Mesothelial cell of epicardium (in vitro differentiated cells): ENCODE measurements at regions not wholly inside any gene's neighbourhood (a gene's known extent, or its start where the extent isn't known, plus 50 kb on each side); places are given as distances from the start of the nearest gene placed in this dataset.

Experiments
- DNase-seq, 2 experiments: peaks; one replicate each; pipeline ENCODE4 v3.0.0; 2021; ENCODE audit warnings: low spot score in 2 of 2; ENCODE audit not compliant: unreplicated experiment in 2 of 2
- H3K27ac Mint-ChIP-seq: 2 replicates; pipeline ENCODE4 v1.8.0; 2021; ENCODE audit warnings: mixed read lengths
- H3K27me3 Mint-ChIP-seq: 2 replicates; pipeline ENCODE4 v1.8.0; 2021; ENCODE audit warnings: low read depth, mixed read lengths
- H3K36me3 Mint-ChIP-seq: 2 replicates; pipeline ENCODE4 v1.8.0; 2021; ENCODE audit warnings: mixed read lengths
- H3K4me1 Mint-ChIP-seq: 2 replicates; pipeline ENCODE4 v1.8.0; 2021; ENCODE audit warnings: mixed read lengths
- H3K4me3 Mint-ChIP-seq: 2 replicates; pipeline ENCODE4 v1.8.0; 2021; ENCODE audit warnings: mild to moderate bottlenecking, moderate library complexity, mixed read lengths
- H3K9me3 Mint-ChIP-seq: 2 replicates; pipeline ENCODE4 v1.8.0; 2021; ENCODE audit warnings: mixed read lengths
- TF ChIP-seq, protein P1 (sequence below): fragments of 200-600 bp; sonication (generic); IDR thresholded peaks from one replicate; pipeline ENCODE4 v1.5.0; 2021; ENCODE audit warnings: antibody characterized with exemption; ENCODE audit not compliant: unreplicated experiment

GRCh38 chr12:20187456-20187855, 180.9 kb upstream of the PDE3A start:
- DNase-seq = no peak
- Mint-ChIP-seq H3K27me3 (no peaks in the 10 kb centered on the region), H3K27ac (no peak overlapping the region), H3K4me1 (peaks cover 14% of the 10 kb centered on the region), H3K9me3 (no peaks in the 10 kb centered on the region), H3K36me3 (no peaks in the 10 kb centered on the region), H3K4me3 (no peak overlapping the region)
- TF ChIP-seq, protein P1, sequence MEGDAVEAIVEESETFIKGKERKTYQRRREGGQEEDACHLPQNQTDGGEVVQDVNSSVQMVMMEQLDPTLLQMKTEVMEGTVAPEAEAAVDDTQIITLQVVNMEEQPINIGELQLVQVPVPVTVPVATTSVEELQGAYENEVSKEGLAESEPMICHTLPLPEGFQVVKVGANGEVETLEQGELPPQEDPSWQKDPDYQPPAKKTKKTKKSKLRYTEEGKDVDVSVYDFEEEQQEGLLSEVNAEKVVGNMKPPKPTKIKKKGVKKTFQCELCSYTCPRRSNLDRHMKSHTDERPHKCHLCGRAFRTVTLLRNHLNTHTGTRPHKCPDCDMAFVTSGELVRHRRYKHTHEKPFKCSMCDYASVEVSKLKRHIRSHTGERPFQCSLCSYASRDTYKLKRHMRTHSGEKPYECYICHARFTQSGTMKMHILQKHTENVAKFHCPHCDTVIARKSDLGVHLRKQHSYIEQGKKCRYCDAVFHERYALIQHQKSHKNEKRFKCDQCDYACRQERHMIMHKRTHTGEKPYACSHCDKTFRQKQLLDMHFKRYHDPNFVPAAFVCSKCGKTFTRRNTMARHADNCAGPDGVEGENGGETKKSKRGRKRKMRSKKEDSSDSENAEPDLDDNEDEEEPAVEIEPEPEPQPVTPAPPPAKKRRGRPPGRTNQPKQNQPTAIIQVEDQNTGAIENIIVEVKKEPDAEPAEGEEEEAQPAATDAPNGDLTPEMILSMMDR = no peak

DNA sequence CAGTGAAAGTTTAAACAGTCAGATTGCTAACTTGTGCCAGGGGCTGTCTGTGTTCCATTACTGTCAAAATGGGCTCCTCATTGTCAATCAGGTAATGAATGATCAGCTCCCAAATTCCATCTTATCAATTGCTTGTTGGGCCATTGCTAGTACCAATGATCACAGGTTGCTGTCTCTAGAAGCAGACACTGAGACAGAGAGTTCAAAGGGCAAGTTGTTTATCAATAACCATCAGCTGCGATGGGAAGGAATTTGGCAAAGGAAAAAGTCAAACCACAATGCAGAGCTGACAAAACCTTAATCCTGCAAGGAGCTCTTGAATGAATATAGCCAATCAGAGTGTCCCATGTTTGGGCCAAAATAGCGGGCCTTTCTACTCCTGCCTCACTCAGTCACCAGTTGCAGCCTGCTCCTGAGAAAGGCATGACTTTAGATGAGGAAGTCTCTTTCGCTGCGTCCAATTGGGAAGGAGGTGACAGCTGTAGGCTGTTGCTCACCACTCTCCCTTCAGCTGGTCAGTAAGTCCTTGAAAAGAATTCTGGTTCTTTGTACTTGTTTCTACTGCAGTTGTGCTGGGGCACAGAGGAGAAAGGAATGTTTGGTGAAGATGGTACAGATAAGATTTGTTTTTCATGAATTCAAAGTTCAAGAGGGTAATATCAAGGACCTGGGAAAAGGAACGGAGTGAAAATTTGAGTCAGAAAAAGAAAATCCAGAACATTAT, 179.2 kb upstream of the PDE3A start:
- no peaks in the 10 kb centered on the region for H3K36me3 Mint-ChIP-seq
- no peak overlapping the region for H3K4me3 Mint-ChIP-seq
- H3K9me3 Mint-ChIP-seq = no peaks in the 10 kb centered on the region
- H3K27ac Mint-ChIP-seq = no peak overlapping the region
- H3K4me1 Mint-ChIP-seq = peaks cover 10% of the 10 kb centered on the region
- TF ChIP-seq, protein P1 = no peak
- no peaks in the 10 kb centered on the region for H3K27me3 Mint-ChIP-seq
- no peak for DNase-seq

DNA sequence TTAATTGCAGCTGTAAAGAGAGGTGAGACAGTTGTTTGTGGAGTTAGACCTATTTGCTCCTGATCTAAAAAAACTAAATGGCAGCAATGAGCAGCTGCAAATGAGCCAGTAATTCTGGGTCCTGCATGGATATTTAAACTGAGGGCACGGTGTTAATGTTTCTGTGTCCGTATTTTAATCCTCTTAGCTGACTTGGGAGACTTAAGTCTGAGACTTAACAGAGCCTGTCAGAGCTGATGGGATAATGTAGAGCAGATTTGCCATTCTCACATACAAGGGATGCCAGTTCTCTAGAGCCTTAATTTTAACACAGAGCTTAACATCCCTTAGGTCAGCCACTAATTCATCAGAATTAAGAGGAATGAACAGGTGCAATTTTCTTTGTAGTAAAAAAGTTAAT, 178.6 kb upstream of the PDE3A start:
- TF ChIP-seq, protein P1 = no peak
- no peaks in the 10 kb centered on the region for H3K9me3 Mint-ChIP-seq
- H3K36me3 Mint-ChIP-seq = no peaks in the 10 kb centered on the region
- peaks cover 7% of the 10 kb centered on the region for H3K4me1 Mint-ChIP-seq
- no peak overlapping the region for H3K4me3 Mint-ChIP-seq
- no peaks in the 10 kb centered on the region for H3K27me3 Mint-ChIP-seq
- no peak for DNase-seq
- no peak overlapping the region for H3K27ac Mint-ChIP-seq

GRCh38 chr12:20194171-20194570, 174.2 kb upstream of the PDE3A start:
- H3K4me3 Mint-ChIP-seq = no peak overlapping the region
- H3K9me3 Mint-ChIP-seq = peaks cover 28% of the 10 kb centered on the region
- no peaks in the 10 kb centered on the region for H3K36me3 Mint-ChIP-seq
- TF ChIP-seq, protein P1 = no peak
- H3K27me3 Mint-ChIP-seq = no peaks in the 10 kb centered on the region
- H3K4me1 Mint-ChIP-seq = peaks cover 7% of the 10 kb centered on the region
- H3K27ac Mint-ChIP-seq = no peak overlapping the region
- no peak for DNase-seq

DNA sequence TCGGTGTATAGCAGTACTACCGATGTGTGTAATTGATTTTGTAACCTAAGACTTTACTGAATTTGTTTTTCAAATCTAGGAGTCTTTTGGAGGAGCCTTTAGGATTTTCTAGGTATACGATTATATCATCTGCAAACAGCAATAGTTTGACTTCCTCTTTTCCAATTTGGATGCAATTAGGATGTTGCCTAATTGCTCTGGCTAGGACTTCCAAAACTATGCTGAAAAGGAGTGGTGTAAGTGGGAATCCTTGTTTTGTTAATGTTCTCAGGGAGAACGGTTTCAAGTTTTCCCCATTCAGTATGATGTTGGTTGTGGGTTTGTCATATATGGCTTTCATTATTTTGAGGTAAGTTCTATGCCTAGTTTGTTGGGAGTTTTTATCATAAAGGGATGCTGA, 171.6 kb upstream of the PDE3A start:
- TF ChIP-seq, protein P1 = no peak
- Mint-ChIP-seq H3K4me1 (no peaks in the 10 kb centered on the region), H3K27me3 (no peaks in the 10 kb centered on the region), H3K36me3 (peaks cover 1% of the 10 kb centered on the region), H3K9me3 (peaks cover 39% of the 10 kb centered on the region), H3K4me3 (no peak overlapping the region), H3K27ac (no peak overlapping the region)
- DNase-seq = no peak

DNA sequence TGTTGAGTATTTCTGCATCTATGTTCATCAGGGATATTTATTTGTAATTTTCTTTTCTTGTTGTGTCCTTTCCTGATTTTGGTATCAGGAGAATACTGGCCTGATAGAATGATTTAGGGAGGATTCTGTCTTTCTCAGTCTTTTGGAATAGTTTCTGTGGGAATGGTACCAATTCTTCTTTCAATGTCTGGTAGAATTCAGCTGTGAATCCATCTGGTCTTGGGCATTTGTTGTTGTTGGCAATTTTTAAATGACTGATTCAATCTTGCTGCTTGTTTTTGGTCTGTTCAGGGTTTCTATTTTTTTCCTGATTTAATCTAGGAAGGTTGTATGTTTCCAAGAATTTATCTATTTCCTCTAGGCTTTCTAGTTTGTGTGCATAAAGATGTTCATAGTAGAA, 170.9 kb upstream of the PDE3A start:
- Mint-ChIP-seq H3K9me3 (peaks cover 39% of the 10 kb centered on the region), H3K4me3 (no peak overlapping the region), H3K36me3 (peaks cover 1% of the 10 kb centered on the region), H3K27me3 (no peaks in the 10 kb centered on the region), H3K4me1 (no peaks in the 10 kb centered on the region), H3K27ac (no peak overlapping the region)
- DNase-seq = no peak
- TF ChIP-seq, protein P1 = no peak
